Cardiac muscle cell (in vitro differentiated cells and primary cell): ENCODE measurements at regions not wholly inside any gene's neighbourhood (a gene's known extent, or its start where the extent isn't known, plus 50 kb on each side); places are given as distances from the start of the nearest gene placed in this dataset.

Experiments used
- DNase-seq, 2 donors: peaks; one replicate each; pipeline versions ENCODE4 v3.0.0 to v3.0.0-alpha.2; 2010 to 2017; ENCODE audit warnings: low read depth in 1 of 2, low spot score in 1 of 2
- H3K27ac ChIP-seq: fragments of 200-600 bp; sonication (generic); 2 replicates; pipeline ENCODE4 v1.5.1; 2016
- H3K27me3 ChIP-seq: fragments of 200-600 bp; sonication (generic); 2 replicates; pipeline ENCODE4 v1.6.0; 2016; ENCODE audit warnings: control low read depth
- H3K36me3 ChIP-seq: fragments of 200-600 bp; sonication (generic); 2 replicates; pipeline ENCODE4 v1.5.1; 2016; ENCODE audit warnings: control low read depth
- H3K4me1 ChIP-seq: fragments of 200-600 bp; sonication (generic); 2 replicates; pipeline ENCODE4 v1.8.1; 2017; ENCODE audit warnings: low read depth, mild to moderate bottlenecking, mixed run types
- H3K4me3 ChIP-seq: fragments of 200-600 bp; sonication (generic); 2 replicates; pipeline ENCODE4 v1.5.1; 2016; ENCODE audit warnings: mild to moderate bottlenecking
- H3K9me3 ChIP-seq: fragments of 200-600 bp; sonication (generic); 2 replicates; pipeline ENCODE4 v1.5.1; 2017; ENCODE audit warnings: low read depth, mild to moderate bottlenecking, control low read depth
- CTCF ChIP-seq: IDR thresholded peaks from 2 replicates; pipeline ENCODE4 v1.5.1; 2012; ENCODE audit warnings: low read depth, mild to moderate bottlenecking, low read length

GRCh38 chr5:110366716-110367115, 359.8 kb downstream of the TMEM232 start:
- Histone ChIP-seq H3K27ac (no peak overlapping the region), H3K9me3 (no peaks in the 10 kb centered on the region), H3K4me1 (no peaks in the 10 kb centered on the region), H3K36me3 (no peaks in the 10 kb centered on the region), H3K27me3 (no peaks in the 10 kb centered on the region), H3K4me3 (no peak overlapping the region)
- TF ChIP-seq CTCF: no peak
- no peak for DNase-seq
